NAMALWA (cell line): ENCODE measurements at regions not wholly inside any gene's neighbourhood (a gene's known extent, or its start where the extent isn't known, plus 50 kb on each side); places are given as distances from the start of the nearest gene placed in this dataset.
A peak's percentile ranks its signal among the peaks of the same experiment; 100 is the strongest.
"Not testable (repeated sequence)": the region's sequence is repeated elsewhere in the genome, so short reads cannot be mapped to it uniquely, and the experiment has no call there.

ENCODE experiments used
- DNase-seq: peaks from one replicate; pipeline ENCODE4 v3.0.0-alpha.2; 2015; ENCODE audit warnings: low spot score

DNA sequence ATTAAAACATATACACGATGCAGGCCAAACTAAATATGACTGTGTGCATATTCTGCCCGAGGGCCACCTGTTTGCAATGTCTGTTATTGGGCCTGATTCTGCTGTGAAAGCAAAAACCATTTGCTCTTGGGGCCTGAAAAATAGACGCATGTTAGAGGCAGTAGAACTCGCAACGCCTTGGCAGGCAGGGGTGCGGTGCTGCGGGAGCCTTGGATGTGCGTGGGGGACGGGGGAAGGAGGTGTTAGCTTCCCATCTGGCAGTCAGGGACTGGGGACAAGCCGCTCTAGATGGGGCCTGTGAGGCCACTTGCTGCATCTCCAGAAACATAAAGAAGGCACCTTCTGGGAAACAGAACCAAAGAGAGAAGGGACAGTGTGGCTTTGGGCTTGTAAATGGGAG lies 216.3 kb downstream of the PHETA1 start:
- no peak for DNase-seq

DNA sequence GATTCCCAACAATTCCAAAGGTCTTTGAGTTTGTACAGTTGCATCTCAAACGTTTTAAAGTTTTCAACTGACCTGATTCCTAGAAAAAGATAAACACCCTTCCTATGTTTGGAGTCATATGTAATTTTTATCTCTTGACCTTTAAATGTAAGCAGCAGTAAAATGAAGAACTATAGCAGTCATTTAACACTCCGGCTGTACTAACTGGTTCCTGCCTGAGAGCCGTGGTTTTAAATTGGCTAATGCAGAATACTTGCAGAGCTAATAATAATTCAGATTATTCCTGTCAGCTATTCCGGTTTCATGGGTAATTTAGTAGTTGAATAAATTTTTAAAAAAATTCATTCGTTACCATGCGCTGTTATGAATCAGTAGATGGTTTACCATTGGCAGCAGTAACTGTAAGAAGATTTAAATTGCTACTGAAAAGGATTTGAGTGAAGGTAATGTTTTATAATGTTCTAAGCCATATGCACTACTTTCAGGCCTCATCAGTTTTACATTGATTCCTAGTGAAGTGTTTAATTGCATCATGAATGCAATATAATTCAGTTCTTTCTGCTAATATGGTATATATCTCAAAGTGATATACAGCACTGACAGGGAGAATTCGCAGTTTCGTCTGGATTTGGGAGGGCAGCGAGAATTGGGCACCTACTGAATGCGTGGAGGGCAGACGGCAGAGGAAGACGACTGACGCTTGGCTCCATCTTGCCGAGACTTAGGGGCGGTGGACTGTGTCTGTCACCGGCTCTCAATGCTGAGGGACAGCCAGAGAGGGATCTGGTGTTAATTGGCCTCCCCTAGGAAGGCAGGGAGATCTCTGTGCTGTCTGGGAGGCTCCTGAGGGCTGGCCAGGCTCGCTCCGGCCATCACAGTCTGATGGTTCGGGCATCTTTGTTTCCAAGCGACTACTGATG lies 217.7 kb downstream of the PHETA1 start:
- no peak for DNase-seq

DNA sequence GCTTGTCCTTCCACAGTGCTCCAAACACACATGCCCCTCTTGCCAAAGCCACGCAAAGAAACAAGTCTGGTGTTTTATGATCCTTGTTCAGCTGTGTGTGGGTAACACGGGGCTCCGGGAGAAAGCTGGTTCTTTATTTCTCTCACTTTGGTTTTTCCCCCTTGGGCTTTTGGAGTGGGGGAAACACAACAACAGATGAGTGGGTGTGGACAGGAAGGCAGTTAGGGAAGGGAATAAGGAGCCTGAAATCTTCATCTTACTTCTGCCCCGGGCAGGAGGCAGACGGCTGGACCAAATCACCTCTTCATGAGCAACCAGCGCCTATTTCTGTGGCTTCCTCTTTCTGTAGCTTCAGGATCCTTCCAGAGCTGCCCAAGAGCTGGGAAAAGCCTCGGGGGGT lies 218.5 kb downstream of the PHETA1 start:
- no peak for DNase-seq

DNA sequence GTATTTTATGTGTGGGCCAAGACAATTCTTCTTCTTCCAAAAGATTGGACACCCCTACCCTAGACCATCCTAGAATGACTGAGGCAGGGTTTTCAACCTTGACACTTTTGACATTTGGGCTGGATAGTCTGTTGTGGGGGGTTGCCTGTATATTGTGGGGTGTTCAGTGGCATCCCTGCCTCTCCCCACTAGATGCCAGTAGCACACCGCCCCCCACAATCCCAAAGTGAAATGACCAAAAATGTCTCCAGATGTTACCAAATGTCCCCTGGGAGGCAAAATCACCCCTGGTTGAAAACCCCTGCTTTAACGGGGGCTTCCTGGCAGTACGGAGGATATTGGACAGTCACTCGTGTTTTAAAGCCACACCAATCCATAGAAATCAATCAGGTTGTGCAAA lies 219.6 kb downstream of the PHETA1 start:
- DNase-seq, result peak; percentile 4

DNA sequence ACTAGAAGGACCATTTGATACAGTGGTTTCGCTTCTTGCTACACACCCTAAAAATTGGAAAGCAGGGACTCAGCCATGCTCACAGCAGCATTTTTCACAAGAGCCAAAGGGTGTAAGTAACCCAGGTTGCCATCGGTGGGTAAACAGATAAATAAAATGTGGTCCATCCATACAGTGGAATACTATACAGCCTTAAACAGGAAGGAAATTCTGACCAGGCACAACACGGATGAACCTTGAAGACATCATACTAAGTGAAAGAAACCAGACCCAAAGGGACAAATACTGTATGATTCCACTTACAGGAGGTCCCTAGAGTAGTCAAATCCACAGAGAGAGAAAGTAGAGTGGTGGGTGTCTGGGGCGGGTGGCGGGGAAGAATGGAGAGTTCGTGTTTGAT lies 220.9 kb downstream of the PHETA1 start:
- DNase-seq, result no peak

DNA sequence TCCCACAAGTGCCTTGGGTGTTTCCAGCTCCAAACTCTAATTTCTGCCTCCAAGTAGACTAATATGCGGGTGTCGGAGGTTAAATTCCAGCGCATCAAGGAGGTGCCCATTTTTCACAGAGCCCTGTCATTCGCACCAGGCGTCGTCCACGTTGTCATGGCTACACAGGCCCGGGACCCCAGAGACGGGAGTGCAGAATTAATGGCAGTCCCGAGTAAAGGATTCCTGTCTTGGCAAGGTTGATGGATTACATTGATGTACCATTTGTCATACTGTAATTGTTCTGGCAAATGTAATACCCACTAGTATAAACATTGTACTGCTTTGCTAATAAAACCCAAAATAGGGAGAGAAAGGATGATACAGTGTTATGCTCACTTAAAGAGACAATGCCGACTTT lies 222.9 kb upstream of the MYL2 start:
- DNase-seq, result no peak

DNA sequence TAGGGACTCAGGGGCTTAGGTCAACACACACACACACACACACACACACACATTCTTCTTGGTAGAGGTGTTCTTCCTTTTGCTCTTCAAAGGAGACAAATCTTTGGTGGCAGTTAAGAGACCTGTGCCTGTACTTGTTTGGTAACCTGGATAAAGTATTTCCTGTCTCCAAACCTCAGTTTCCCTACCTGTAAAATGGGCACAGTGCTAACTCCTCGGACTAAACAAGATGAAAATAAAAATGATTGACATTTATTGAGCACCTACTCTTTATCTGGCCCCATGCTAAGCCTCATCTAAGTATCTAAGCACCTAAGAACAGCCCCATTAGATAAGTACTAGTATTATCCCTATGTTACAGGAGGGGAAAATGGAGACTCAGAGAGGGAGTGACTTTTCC lies 220.8 kb upstream of the MYL2 start:
- DNase-seq, result no peak

DNA sequence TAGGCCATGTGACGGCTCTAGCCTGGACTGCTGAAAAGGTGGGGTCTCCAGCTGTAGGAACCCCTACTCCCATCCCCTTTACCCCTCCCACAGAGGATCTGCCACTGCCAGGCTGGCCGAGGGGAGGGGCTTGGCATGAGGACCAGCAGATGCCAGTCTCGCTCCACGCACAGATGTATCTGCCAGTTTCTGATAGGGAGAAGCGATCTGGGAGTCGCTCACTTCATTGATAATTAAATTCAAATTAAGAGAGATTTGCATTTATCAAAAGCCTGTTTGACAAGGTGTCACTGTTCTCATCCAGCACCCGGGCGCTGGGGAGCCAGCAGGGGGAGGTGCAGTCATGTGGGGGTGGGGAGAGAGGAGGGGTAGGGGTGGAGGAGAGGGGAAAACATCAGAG lies 217.6 kb upstream of the MYL2 start:
- no peak for DNase-seq

DNA sequence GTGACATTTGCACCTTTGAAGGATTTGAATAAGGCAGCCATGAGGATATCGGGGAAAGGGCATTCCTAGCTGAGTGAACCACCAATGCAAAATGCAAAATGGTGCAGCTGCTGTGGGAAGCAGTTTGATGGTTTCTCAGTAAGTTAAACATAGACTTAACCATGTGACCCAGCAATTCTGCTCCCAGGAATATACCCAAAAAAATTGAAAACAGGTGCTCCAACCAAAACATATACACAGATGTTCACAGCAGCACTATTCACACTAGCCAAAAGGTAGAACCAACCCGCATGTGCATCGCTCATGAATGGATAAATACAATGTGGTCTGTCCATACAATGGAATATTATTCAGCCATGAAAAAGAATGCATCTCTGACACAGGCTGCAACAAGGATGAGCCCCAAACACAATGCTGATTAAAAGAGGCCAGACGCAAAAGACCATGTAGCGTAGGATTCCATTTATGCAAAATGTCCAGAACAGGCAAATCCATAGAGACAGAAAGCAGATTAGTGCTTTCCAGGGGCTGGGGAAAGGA lies 215.0 kb upstream of the MYL2 start:
- DNase-seq, result no peak

DNA sequence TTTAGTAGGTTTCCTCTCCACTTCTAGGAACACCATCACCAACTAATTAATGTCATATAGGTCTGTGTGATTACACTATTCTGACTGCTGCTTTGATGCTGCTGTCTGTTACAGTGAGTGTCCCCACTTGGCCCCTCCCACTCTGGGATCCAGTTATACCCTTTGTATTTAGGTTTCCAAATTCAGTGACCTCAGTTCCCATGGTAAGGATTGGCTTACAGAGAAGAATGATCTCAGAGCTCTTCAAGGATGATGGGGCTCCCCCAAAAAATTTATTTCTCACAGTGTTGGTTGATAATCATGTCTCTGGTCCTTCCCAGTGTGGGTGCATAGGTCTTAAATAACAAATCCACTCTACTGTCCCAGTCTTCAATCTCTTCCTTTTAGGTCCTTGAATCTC lies 210.0 kb upstream of the MYL2 start:
- no peak for DNase-seq

DNA sequence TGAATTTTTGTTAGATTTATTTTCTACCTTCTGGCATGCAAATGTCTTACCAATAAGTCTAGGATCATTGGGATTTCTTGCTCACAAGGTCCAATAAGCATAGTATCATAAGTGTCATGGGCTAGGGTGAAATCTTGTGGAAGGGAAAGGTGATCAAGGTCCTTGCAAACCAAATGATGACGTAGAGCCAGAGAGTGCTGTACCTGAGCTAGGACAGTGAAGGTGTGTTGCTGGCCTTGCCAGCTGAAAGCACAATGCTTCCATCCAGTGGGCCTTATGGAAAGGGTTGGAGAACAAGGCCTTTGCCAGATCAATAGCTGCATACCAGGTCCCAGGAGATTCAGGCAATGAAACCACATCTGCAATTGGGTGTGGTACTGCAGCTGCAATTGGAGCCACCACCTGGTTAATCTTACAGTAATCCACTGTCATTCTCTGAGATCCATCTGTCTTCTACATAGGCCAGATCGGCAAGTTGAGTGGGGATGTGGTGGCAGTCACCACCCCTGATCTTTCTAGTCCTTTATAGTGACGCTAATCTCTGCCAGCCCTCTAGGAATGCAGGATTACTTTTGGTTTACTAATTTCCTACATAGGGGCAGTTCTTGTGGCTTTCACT lies 208.9 kb upstream of the MYL2 start:
- no peak for DNase-seq

DNA sequence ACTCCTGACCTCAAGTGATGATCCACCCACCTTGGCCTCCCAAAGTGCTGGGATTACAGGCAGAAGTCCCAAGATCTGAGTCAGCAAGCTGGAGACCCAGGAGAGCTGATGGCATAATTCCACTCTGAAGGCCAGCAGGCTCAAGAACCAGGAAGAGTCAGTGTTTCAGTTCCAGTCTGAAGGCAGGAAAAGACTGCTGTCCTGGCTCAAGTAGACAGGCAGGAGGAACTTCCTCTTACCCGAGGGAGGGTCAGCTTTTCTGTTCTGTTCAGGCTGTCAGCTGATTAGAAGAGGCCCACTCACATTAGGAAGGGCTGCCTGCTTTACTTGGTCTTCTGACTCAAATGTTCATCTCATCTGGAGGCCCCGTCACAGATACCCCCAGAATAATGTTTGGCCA lies 206.0 kb upstream of the MYL2 start:
- DNase-seq, result no peak

DNA sequence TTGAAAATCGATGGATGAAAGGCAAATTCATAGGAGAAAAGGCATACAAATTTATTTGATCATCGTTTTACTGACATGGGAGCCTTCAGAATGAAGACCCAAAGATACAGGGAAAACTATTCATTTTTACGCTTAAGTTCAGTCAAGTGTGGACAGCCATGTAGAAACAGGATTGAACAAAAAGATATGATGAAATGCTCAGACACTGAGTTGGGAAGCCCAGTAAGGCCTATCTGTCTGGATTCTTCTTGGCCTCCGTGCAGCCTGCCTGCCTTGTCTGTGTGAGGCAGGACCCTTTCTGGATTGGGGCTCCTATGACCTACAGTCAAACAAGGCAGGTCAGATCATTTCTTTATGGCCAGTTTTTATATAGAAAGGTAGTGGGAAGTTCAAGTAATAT lies 203.8 kb upstream of the MYL2 start:
- no peak for DNase-seq

DNA sequence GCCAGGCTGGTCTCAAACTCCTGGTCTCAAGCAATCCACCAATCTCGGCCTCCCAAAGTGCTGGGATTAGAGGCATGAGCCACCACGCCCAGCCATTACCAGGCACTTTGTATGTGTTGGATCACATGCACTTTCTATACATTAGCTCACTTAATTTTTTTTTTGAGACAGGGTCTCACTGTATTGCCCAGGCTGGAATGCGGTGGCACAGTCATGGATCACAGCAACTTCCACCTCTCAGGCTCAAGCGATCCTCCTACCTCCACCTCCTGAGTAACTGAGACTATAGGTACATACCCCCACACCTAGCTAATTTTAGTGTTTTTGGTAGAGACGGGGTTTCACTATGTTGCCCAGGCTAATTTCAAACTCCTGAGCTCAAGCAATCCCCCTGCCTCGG lies 203.0 kb upstream of the MYL2 start:
- DNase-seq, result no peak

DNA sequence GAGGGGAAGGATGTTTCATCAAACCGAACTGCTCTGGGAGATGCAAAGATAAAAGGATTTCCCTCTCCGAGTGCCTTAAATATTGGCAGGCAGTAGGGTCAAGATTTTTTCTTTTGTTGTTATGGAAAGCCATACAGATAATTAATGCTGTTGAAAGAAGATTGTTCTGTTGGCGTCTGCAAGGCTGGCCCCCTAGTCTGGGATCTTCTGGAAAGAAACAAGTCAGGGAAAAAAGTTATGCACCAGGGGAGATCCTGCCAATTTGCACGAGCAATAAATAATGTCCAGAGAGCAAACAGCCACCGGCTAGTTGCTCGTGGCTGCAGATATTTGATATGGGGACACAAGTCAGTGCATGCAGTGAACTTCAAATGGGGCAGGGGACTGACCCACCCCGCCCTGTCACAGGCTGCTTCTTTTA lies 202.1 kb upstream of the MYL2 start:
- DNase-seq, result no peak

DNA sequence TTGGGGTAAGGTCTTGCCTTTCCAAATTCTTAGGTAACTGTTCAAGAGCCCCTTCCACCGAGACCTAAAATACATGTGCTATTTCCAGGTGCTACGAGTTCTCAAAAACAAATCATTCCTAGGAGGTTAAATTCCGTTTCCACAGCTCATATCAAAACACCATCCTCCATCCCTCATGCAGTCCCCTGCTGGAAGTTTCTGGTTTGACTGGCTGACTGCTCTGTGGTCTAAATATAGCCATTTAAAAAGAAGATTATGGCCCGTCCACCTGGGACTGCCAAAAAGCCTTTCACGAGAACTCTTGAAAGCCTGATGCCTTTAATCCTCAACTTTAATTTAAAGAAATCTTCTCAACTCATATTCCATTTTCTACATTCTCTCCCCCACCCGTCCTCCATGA lies 201.5 kb upstream of the MYL2 start:
- no peak for DNase-seq

DNA sequence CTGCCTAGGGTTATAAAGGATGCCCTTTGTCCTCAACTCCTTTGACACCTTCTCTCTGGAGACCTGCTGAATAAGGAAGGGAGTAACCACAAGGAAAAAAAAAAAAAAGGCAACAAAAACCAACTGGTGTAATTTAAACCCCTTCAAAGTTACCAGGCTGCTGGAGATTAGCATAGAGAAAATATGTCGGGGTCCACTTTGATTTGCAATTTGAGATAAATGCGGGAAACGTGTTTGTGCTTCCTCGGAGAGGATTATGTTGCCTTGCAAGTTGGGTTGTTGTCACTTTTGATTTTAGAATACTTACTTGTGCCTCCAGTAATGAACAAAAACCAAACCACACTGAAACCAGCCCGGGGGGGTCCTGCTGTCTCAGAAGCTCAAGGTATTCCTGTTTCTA lies 200.2 kb upstream of the MYL2 start:
- DNase-seq, result no peak

DNA sequence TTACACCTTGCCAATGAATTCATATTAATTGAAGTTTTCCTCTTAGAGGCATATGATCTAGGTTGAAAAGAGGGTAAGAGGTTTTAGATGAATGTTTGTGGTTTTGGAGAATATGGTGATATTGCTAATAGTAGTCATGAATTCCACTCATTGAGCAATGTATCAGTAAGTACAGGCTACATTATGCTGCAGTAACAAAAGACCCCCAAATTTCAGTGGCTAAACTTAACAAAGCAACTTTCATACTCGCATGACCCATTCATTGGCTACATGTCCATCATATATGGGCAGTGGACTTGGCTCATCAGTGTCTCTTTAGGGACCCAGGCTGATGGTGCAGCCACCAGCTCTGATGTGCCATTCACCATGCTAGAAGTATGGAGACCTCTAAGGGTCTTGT lies 196.6 kb upstream of the MYL2 start:
- no peak for DNase-seq

DNA sequence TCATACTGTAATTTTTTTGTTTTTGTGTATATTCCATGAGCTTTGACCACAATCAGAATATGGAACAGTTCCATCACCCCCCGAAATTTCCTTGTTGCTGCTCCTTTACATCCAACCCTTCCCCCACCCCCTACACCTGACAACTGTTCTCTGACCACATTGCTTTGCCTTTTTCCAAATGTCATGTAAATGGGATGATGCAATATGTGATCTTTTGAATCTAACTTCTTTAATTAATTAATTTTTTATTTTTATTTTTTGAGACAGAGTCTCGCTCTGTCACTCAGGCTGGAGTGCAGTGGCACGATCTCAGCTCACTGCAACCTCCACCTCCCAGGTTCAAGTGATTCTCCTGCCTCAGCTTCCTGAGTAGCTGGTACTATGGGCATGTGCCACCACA lies 192.9 kb upstream of the MYL2 start:
- DNase-seq, result not testable (repeated sequence)

DNA sequence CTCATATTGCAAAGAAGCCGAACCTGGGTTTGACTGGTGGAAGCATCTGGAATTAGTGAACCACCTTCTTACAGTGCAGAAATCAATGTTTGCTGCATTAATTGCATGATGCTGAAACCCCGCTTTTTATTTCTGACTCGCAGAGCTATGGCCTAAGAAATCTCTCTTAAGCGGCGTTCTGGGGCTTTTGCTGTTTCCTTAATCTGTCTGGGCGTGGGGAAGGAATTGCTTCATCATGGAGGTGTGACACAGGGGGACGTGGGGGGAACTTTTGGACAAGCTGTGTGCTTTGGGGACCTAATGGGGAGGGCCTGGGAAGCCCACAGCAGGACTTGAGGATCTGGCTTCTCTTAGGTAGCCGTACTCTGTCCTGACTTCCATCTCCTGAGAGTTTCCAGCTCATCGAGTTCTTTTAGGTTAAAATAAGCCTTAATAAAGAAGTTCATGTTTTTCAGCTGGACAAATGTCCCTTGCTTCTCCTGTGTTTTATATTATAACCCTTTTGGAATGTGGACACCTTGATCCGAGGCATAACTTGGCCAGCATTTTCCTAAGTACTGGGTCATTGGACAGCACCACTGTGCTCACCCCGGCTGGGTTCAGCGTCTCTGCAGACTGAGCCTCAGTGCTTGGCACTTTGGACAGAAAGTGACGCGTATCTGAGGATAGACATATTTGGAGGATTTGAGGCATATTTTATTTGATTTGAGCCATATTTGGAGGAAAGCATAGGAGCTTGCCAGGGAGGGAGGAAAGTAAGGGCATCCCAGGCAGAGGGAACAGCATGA lies 192.1 kb upstream of the MYL2 start:
- no peak for DNase-seq

DNA sequence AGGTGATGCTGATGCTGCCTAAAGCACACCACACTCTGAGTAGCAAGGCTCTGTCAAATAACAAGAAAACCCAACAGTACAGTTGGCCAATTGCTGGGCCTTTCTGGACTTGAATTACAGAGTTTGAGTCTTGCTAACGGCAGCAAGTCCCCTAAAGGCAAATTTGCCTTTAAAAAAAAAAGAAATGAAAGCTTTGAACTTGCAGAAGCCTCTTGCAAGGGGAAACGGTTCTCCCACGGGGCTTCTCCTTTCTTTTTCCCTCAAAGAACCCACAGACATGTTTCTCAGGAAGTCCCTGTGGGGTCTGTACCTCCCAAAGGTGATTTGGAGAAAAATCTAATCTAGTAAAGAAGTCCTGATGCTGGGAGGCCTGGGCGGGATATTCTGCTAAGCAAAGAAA lies 191.3 kb upstream of the MYL2 start:
- DNase-seq, result no peak

DNA sequence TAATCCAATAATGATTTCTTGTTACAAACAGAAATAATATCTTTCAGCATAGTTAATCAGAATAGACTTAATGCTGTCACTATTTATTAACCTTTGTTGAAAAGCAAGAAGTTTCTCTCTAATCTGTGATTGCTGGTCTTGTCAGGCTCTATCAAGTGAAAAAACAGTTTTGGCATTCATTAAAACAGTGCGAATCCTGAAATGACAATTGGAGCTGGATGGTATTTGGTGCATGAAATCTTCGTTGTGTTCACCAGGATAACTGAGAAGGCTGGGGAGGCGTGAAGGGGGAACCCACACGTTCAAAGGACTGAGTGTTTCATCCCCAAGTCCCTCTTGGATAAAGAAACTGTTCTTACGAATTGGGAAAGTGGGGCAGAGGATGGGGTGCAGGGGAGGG lies 190.2 kb upstream of the MYL2 start:
- DNase-seq, result no peak

DNA sequence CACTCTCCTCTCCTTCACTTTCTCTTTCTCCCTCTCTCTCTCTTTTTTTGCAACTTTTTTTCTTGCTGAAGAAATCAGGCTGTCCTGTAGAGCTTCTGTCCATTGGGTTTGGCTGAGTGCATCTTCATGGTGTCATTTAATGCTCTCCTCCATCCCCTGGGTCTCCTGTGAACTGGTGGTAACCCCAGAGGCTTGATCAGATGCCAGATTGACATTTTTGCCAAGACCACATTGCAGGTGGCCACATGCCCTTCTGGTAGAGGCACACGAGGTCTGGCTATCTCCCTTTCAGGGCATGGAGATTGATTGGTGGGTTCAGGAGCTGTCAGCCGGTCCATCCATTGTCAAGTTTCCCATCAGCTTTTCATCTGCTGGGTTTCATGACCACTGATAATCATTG lies 188.3 kb upstream of the MYL2 start:
- DNase-seq, result no peak
